ENCODE measurements at regions not wholly inside any gene's neighbourhood (a gene's known extent, or its start where the extent isn't known, plus 50 kb on each side); places are given as distances from the start of the nearest gene placed in this dataset.

DNA sequence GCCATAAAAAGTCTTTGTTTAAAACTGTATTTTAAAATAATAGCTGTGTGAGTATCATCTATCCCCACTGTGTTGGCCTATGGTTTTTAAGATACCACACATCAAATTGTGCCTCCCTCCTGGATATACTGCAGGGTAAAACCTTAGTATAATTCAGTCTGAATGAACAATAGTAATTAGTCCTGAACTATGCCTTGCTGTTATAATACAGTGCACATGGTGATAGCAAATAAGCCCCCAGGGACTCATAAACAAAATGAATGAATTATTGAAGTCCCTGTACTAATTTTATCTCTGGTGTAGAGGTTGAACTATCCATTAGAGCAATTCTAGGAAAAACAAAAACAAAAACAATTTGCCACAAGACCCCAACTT, 142.7 kb upstream of the ADAMTSL1 start:
- ChIA-PET CTCF (interaction anchor here (0.8 kb wide), 1 partner anchor 77 kb away, joined by 3 read pairs; no protein-coding TSS in a partner anchor), POLR2A (no interaction called here)
- Histone ChIP-seq H3K4me1 (ENCODE audit: insufficient read depth, low read length) (no peaks in the 10 kb centered on the region), H3K27me3 (ENCODE audit: insufficient read depth, low read length, poor library complexity, severe bottlenecking) (no peaks in the 10 kb centered on the region), H3K27ac (ENCODE audit: low read depth, low read length) (no peak overlapping the region), H3K9me3 (ENCODE audit: low read length) (no peaks in the 10 kb centered on the region), H3K36me3 (ENCODE audit: insufficient read depth, low read length) (no peaks in the 10 kb centered on the region), H3K4me3 (ENCODE audit: low read length) (no peak overlapping the region)
- no peak for DNase-seq
- no peak overlapping the region for H3K4me3 Mint-ChIP-seq
- no peaks in the 10 kb centered on the region for H3K36me3 Mint-ChIP-seq
- H3K27me3 Mint-ChIP-seq = no peaks in the 10 kb centered on the region
- H3K27ac Mint-ChIP-seq = no peak overlapping the region
- no peaks in the 10 kb centered on the region for H3K9me3 Mint-ChIP-seq
- H3K4me1 Mint-ChIP-seq = no peaks in the 10 kb centered on the region

- Histone ChIP-seq H3K36me3 (ENCODE audit: insufficient read depth, low read length) (no peaks in the 10 kb centered on the region), H3K4me1 (ENCODE audit: insufficient read depth, low read length) (no peaks in the 10 kb centered on the region), H3K27me3 (ENCODE audit: insufficient read depth, low read length, poor library complexity, severe bottlenecking) (no peaks in the 10 kb centered on the region), H3K9me3 (ENCODE audit: low read length) (no peaks in the 10 kb centered on the region), H3K4me3 (ENCODE audit: low read length) (no peak overlapping the region), H3K27ac (ENCODE audit: low read depth, low read length) (no peak overlapping the region)
- no peak overlapping the region for H3K4me3 Mint-ChIP-seq
- no peaks in the 10 kb centered on the region for H3K36me3 Mint-ChIP-seq
- ChIA-PET POLR2A (no interaction called here), CTCF (no interaction called here)
- H3K9me3 Mint-ChIP-seq = no peaks in the 10 kb centered on the region
- DNase-seq = no peak
- no peaks in the 10 kb centered on the region for H3K4me1 Mint-ChIP-seq
- H3K27me3 Mint-ChIP-seq = no peaks in the 10 kb centered on the region
- no peak overlapping the region for H3K27ac Mint-ChIP-seq
Measured at GRCh38 chr9:18331808-18332209, 142.1 kb upstream of the ADAMTSL1 start.

GRCh38 chr9:18333157-18333556, 140.8 kb upstream of the ADAMTSL1 start:
- H3K4me1 Mint-ChIP-seq = no peaks in the 10 kb centered on the region
- no peaks in the 10 kb centered on the region for H3K27me3 Mint-ChIP-seq
- ChIA-PET CTCF (no interaction called here), POLR2A (no interaction called here)
- no peaks in the 10 kb centered on the region for H3K36me3 Mint-ChIP-seq
- no peak overlapping the region for H3K4me3 Mint-ChIP-seq
- no peak overlapping the region for H3K27ac ChIP-seq (ENCODE audit: low read depth, low read length)
- DNase-seq = no peak
- no peak overlapping the region for H3K4me3 ChIP-seq (ENCODE audit: low read length)
- H3K4me1 ChIP-seq (ENCODE audit: insufficient read depth, low read length) = no peaks in the 10 kb centered on the region
- H3K9me3 ChIP-seq (ENCODE audit: low read length) = no peaks in the 10 kb centered on the region
- H3K36me3 ChIP-seq (ENCODE audit: insufficient read depth, low read length) = no peaks in the 10 kb centered on the region
- no peaks in the 10 kb centered on the region for H3K27me3 ChIP-seq (ENCODE audit: insufficient read depth, low read length, poor library complexity, severe bottlenecking)
- H3K9me3 Mint-ChIP-seq = no peaks in the 10 kb centered on the region
- no peak overlapping the region for H3K27ac Mint-ChIP-seq

GRCh38 chr9:18335825-18336224, 138.1 kb upstream of the ADAMTSL1 start:
- H3K4me3 Mint-ChIP-seq = no peak overlapping the region
- H3K27me3 ChIP-seq (ENCODE audit: insufficient read depth, low read length, poor library complexity, severe bottlenecking) = no peaks in the 10 kb centered on the region
- H3K27me3 Mint-ChIP-seq = no peaks in the 10 kb centered on the region
- POLR2A ChIA-PET = no interaction called here
- H3K4me1 Mint-ChIP-seq = no peaks in the 10 kb centered on the region
- H3K36me3 ChIP-seq (ENCODE audit: insufficient read depth, low read length) = no peaks in the 10 kb centered on the region
- peaks cover 0 to 3% (median 0%) of the 10 kb centered on the region in 5 donors for H3K9me3 Mint-ChIP-seq
- no peaks in the 10 kb centered on the region for H3K4me1 ChIP-seq (ENCODE audit: insufficient read depth, low read length)
- no peak overlapping the region for H3K27ac Mint-ChIP-seq
- no peaks in the 10 kb centered on the region for H3K9me3 ChIP-seq (ENCODE audit: low read length)
- CTCF ChIA-PET = no interaction called here
- H3K27ac ChIP-seq (ENCODE audit: low read depth, low read length) = no peak overlapping the region
- H3K4me3 ChIP-seq (ENCODE audit: low read length) = no peak overlapping the region
- no peaks in the 10 kb centered on the region for H3K36me3 Mint-ChIP-seq
- DNase-seq = no peak

DNA sequence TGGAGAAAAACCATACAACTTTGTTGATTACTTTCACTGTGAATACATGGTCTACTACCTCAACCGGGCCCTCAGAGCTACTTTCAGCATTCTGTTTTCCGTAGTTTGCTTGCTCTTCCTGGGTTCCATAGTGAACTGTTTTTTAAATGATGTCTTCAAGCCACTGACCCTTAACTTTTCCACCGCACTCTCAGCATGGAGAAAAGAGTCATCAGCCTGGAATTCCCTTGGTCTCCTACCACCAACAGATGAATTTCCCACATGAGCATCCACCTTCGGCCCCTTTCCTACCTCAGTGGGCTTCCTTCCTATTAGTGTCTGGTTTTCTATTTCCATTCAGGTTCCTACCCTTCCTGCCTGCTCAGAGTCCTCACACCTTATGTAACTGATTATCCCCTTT, 135.9 kb upstream of the ADAMTSL1 start:
- H3K27ac ChIP-seq (ENCODE audit: low read depth, low read length) = no peak overlapping the region
- ChIA-PET POLR2A (no interaction called here), CTCF (no interaction called here)
- Mint-ChIP-seq H3K27ac (no peak overlapping the region), H3K27me3 (no peaks in the 10 kb centered on the region), H3K4me1 (no peaks in the 10 kb centered on the region), H3K9me3 (peaks cover 0 to 3% (median 0%) of the 10 kb centered on the region in 5 donors), H3K4me3 (no peak overlapping the region), H3K36me3 (no peaks in the 10 kb centered on the region)
- no peak overlapping the region for H3K4me3 ChIP-seq (ENCODE audit: low read length)
- no peaks in the 10 kb centered on the region for H3K27me3 ChIP-seq (ENCODE audit: insufficient read depth, low read length, poor library complexity, severe bottlenecking)
- DNase-seq = no peak
- no peaks in the 10 kb centered on the region for H3K36me3 ChIP-seq (ENCODE audit: insufficient read depth, low read length)
- H3K4me1 ChIP-seq (ENCODE audit: insufficient read depth, low read length) = no peaks in the 10 kb centered on the region
- no peaks in the 10 kb centered on the region for H3K9me3 ChIP-seq (ENCODE audit: low read length)

DNA sequence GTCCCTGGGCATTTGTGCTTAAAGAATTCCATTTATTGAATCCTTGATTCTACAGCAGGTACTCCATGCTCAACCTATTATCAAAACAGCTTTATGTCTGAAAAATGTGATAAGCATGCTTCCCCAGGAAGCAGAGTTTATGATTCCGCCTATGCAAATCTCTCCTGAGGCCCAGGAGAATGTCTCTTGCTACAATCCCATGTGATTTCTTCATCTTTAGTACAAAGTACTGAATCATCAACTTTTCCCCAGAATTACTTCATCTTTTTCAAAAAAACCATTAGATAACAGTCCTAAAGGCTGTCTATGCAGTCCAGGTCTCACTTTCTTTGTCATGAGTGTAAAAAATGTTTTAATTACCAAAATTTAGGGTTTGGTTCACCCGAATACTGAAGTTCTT, 130.2 kb upstream of the ADAMTSL1 start:
- no peaks in the 10 kb centered on the region for H3K4me1 Mint-ChIP-seq
- H3K27me3 Mint-ChIP-seq = no peaks in the 10 kb centered on the region
- POLR2A ChIA-PET = no interaction called here
- Histone ChIP-seq H3K27ac (ENCODE audit: low read depth, low read length) (no peak overlapping the region), H3K27me3 (ENCODE audit: insufficient read depth, low read length, poor library complexity, severe bottlenecking) (no peaks in the 10 kb centered on the region), H3K4me3 (ENCODE audit: low read length) (no peak overlapping the region), H3K9me3 (ENCODE audit: low read length) (no peaks in the 10 kb centered on the region), H3K4me1 (ENCODE audit: insufficient read depth, low read length) (no peaks in the 10 kb centered on the region), H3K36me3 (ENCODE audit: insufficient read depth, low read length) (no peaks in the 10 kb centered on the region)
- no peak for DNase-seq
- CTCF ChIA-PET = no interaction called here
- no peak overlapping the region for H3K27ac Mint-ChIP-seq
- H3K9me3 Mint-ChIP-seq = peaks cover 0 to 5% (median 3%) of the 10 kb centered on the region in 5 donors
- no peaks in the 10 kb centered on the region for H3K36me3 Mint-ChIP-seq
- H3K4me3 Mint-ChIP-seq = no peak overlapping the region

DNA sequence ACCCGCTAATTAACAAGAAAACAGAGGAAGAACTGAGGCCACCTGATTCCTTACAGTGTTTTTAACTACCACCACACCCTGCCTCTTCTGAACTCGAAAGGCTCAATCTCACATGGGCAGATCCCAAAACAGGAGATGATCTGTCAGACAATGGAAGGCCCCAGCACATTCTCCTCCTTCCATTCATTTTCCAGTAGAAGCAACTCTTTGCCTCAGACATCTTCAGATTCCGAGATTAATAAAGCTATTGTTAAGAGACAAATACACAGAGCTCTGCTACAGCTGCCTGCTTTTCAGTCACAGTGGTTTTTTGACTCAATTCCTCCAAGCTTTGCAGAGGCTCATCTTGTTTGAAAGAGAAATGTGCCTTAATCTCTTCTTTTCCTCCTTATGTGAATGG, 127.2 kb upstream of the ADAMTSL1 start:
- no peaks in the 10 kb centered on the region for H3K27me3 Mint-ChIP-seq
- no peaks in the 10 kb centered on the region for H3K36me3 Mint-ChIP-seq
- no peak overlapping the region for H3K27ac Mint-ChIP-seq
- H3K27ac ChIP-seq (ENCODE audit: low read depth, low read length) = no peak overlapping the region
- H3K4me3 ChIP-seq (ENCODE audit: low read length) = no peak overlapping the region
- DNase-seq = no peak
- no peaks in the 10 kb centered on the region for H3K4me1 Mint-ChIP-seq
- POLR2A ChIA-PET = no interaction called here
- no peaks in the 10 kb centered on the region for H3K9me3 ChIP-seq (ENCODE audit: low read length)
- H3K4me3 Mint-ChIP-seq = no peak overlapping the region
- no peaks in the 10 kb centered on the region for H3K27me3 ChIP-seq (ENCODE audit: insufficient read depth, low read length, poor library complexity, severe bottlenecking)
- no peaks in the 10 kb centered on the region for H3K36me3 ChIP-seq (ENCODE audit: insufficient read depth, low read length)
- CTCF ChIA-PET = no interaction called here
- H3K4me1 ChIP-seq (ENCODE audit: insufficient read depth, low read length) = no peaks in the 10 kb centered on the region
- H3K9me3 Mint-ChIP-seq = peaks cover 0 to 5% (median 0%) of the 10 kb centered on the region in 5 donors

- no peak for DNase-seq
- Histone ChIP-seq H3K9me3 (ENCODE audit: low read length) (no peaks in the 10 kb centered on the region), H3K4me1 (ENCODE audit: insufficient read depth, low read length) (no peaks in the 10 kb centered on the region), H3K36me3 (ENCODE audit: insufficient read depth, low read length) (no peaks in the 10 kb centered on the region), H3K27ac (ENCODE audit: low read depth, low read length) (no peak overlapping the region), H3K4me3 (ENCODE audit: low read length) (no peak overlapping the region), H3K27me3 (ENCODE audit: insufficient read depth, low read length, poor library complexity, severe bottlenecking) (no peaks in the 10 kb centered on the region)
- ChIA-PET CTCF (no interaction called here), POLR2A (no interaction called here)
- H3K27ac Mint-ChIP-seq = no peak overlapping the region
- no peaks in the 10 kb centered on the region for H3K4me1 Mint-ChIP-seq
- no peaks in the 10 kb centered on the region for H3K36me3 Mint-ChIP-seq
- H3K27me3 Mint-ChIP-seq = no peaks in the 10 kb centered on the region
- H3K4me3 Mint-ChIP-seq = no peak overlapping the region
- H3K9me3 Mint-ChIP-seq = peaks cover 0 to 5% (median 0%) of the 10 kb centered on the region in 5 donors
Measured at GRCh38 chr9:18347386-18348082, 126.4 kb upstream of the ADAMTSL1 start.

DNA sequence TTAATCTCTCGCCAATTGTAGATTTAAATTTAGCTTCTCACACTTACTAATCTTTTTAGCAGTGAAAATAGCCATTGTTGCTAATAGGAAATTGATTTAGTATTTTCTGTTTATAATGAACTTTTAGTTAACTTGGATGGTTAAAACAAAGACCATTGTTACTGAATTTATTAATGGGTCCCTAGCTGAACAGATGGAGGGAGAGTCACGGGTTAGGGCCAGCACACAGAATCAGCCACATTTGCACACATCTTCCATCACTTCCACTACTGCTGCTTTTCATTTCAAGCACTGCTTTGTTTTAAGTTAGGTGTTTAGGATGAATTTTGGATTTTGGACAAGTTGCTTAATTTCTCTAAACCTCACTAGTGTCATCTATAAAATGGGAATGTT, 125.9 kb upstream of the ADAMTSL1 start:
- Mint-ChIP-seq H3K27ac (no peak overlapping the region), H3K36me3 (no peaks in the 10 kb centered on the region), H3K4me1 (no peaks in the 10 kb centered on the region), H3K9me3 (peaks cover 0 to 5% (median 0%) of the 10 kb centered on the region in 5 donors), H3K27me3 (no peaks in the 10 kb centered on the region), H3K4me3 (no peak overlapping the region)
- H3K4me1 ChIP-seq (ENCODE audit: insufficient read depth, low read length) = no peaks in the 10 kb centered on the region
- ChIA-PET CTCF (no interaction called here), POLR2A (no interaction called here)
- no peaks in the 10 kb centered on the region for H3K36me3 ChIP-seq (ENCODE audit: insufficient read depth, low read length)
- no peak overlapping the region for H3K4me3 ChIP-seq (ENCODE audit: low read length)
- no peak for DNase-seq
- H3K27ac ChIP-seq (ENCODE audit: low read depth, low read length) = no peak overlapping the region
- H3K9me3 ChIP-seq (ENCODE audit: low read length) = no peaks in the 10 kb centered on the region
- H3K27me3 ChIP-seq (ENCODE audit: insufficient read depth, low read length, poor library complexity, severe bottlenecking) = no peaks in the 10 kb centered on the region
